ENCODE measurements at regions not wholly inside any gene's neighbourhood (a gene's known extent, or its start where the extent isn't known, plus 50 kb on each side); places are given as distances from the start of the nearest gene placed in this dataset.

GRCh38 chr7:131947661-131948060, 391.2 kb upstream of the PODXL start:
- in situ Hi-C loops (cut with MboI; ENCODE audit: low sequenced_read_pairs), result no loop called here
- WGBS, 2 experiments (ENCODE audit: extremely low coverage in 2 of 2, insufficient read length in 1 of 2), result no CpG with 5 or more reads among the region's 1 CpG
- CTCF ChIA-PET, result no interaction called here

More at GRCh38 chr7:131947661-131948060, 391.2 kb upstream of the PODXL start:
- H3K4me1 ChIP-seq (ENCODE audit: control insufficient read depth, insufficient read depth, low read length), result no peaks in the 10 kb centered on the region
- H4K5ac ChIP-seq (ENCODE audit: low read depth, low read length), result no peak overlapping the region
- H2BK120ac ChIP-seq (ENCODE audit: low read depth, low read length), result no peak overlapping the region
- H3K9me3 ChIP-seq (ENCODE audit: control insufficient read depth, insufficient read depth, low read length), result no peaks in the 10 kb centered on the region
- H2AK5ac ChIP-seq (ENCODE audit: low read depth, low read length), result no peak overlapping the region
- no peak overlapping the region for H2BK20ac ChIP-seq (ENCODE audit: low read depth, low read length)
- DNase-seq (no peak), ATAC-seq (ENCODE audit: low read depth) (no peak)
- no peaks in the 10 kb centered on the region for H3K79me1 ChIP-seq (ENCODE audit: low read depth in 1 of 2, low read length in 2 of 2)
- no peak overlapping the region for H3K27ac ChIP-seq (ENCODE audit: insufficient read depth, low read length)
- no peaks in the 10 kb centered on the region for H3K36me3 ChIP-seq (ENCODE audit: control insufficient read depth, insufficient read depth, low read length)
- no peaks in the 10 kb centered on the region for H3K9me1 ChIP-seq (ENCODE audit: insufficient read depth, low read length)
- H3K27me3 ChIP-seq (ENCODE audit: control insufficient read depth, insufficient read depth, low read length), result peaks cover 8% of the 10 kb centered on the region
- no peak overlapping the region for H3K9ac ChIP-seq (ENCODE audit: low read depth, low read length)
- no peak overlapping the region for H3K23ac ChIP-seq (ENCODE audit: low read depth, low read length)
- no peak overlapping the region for H3K4ac ChIP-seq (ENCODE audit: low read depth, low read length)
- dilution Hi-C loops (cut with HindIII; ENCODE audit: low sequenced_read_pairs, unreplicated experiment) (no loop called here), intact Hi-C loops (cut with micrococcal nuclease) (loop anchor here (5.0 kb wide), 1 partner anchor 455 kb away; no protein-coding TSS in a partner anchor)
- no TSS peak for BruUV-seq (replicated peaks)
- TF ChIP-seq MAFK (IDR thresholded peaks at IDR 0.05; ENCODE audit: low read depth, low read length) (no peak), RAD21 (IDR thresholded peaks at IDR 0.05; ENCODE audit: low read length) (no peak), MAZ (IDR thresholded peaks at IDR 0.05; ENCODE audit: borderline replicate concordance, low read depth, low read length) (no peak), BHLHE40 (IDR thresholded peaks at IDR 0.05; ENCODE audit: low read depth, low read length) (no peak), RCOR1 (IDR thresholded peaks at IDR 0.05; ENCODE audit: insufficient replicate concordance, low read length) (no peak), NFE2L2 (IDR thresholded peaks at IDR 0.05; ENCODE audit: low read depth, low read length) (no peak), MXI1 (IDR thresholded peaks at IDR 0.05; ENCODE audit: borderline replicate concordance, low read depth, low read length) (no peak), ELK1 (IDR thresholded peaks at IDR 0.05; ENCODE audit: borderline replicate concordance, low read depth, low read length) (no peak), RFX5 (IDR thresholded peaks at IDR 0.05; ENCODE audit: low read depth, low read length) (no peak)
- TF ChIP-seq, protein P1, sequence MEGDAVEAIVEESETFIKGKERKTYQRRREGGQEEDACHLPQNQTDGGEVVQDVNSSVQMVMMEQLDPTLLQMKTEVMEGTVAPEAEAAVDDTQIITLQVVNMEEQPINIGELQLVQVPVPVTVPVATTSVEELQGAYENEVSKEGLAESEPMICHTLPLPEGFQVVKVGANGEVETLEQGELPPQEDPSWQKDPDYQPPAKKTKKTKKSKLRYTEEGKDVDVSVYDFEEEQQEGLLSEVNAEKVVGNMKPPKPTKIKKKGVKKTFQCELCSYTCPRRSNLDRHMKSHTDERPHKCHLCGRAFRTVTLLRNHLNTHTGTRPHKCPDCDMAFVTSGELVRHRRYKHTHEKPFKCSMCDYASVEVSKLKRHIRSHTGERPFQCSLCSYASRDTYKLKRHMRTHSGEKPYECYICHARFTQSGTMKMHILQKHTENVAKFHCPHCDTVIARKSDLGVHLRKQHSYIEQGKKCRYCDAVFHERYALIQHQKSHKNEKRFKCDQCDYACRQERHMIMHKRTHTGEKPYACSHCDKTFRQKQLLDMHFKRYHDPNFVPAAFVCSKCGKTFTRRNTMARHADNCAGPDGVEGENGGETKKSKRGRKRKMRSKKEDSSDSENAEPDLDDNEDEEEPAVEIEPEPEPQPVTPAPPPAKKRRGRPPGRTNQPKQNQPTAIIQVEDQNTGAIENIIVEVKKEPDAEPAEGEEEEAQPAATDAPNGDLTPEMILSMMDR (conservative IDR thresholded peaks at IDR 0.05; ENCODE audit: low read depth, low read length), result no peak
- H2BK5ac ChIP-seq (ENCODE audit: low read depth, low read length, poor library complexity, severe bottlenecking), result no peak overlapping the region
- POLR2A ChIA-PET (ENCODE audit: unreplicated experiment), result no interaction called here
- H3K4me3 ChIP-seq (ENCODE audit: insufficient read depth, low read depth, low read length), result no peak overlapping the region
- H4K91ac ChIP-seq (ENCODE audit: insufficient read depth, low read depth, low read length), result no peak overlapping the region
- no peak overlapping the region for H4K8ac ChIP-seq (ENCODE audit: low read depth in 2 of 2, low read length in 2 of 2)
- H3K4me2 ChIP-seq (ENCODE audit: low read depth, low read length), result no peak overlapping the region
- no peak overlapping the region for H3K18ac ChIP-seq (ENCODE audit: low read depth, low read length)
- no peak overlapping the region for H2AK9ac ChIP-seq (replicated peaks; ENCODE audit: low read depth, low read length, poor library complexity)
- H3K14ac ChIP-seq (replicated peaks; ENCODE audit: low read depth, low read length), result no peak overlapping the region
- no peak overlapping the region for H2BK15ac ChIP-seq (ENCODE audit: low read depth, low read length)
- no peak overlapping the region for H2AFZ ChIP-seq (replicated peaks; ENCODE audit: low read length, poor library complexity)
- H4K20me1 ChIP-seq (ENCODE audit: insufficient read depth, low read length), result no peaks in the 10 kb centered on the region
- H3K56ac ChIP-seq (ENCODE audit: extremely low read depth, insufficient read depth, low read length), result no peak overlapping the region

All from IMR-90 (cell line).